GM03348 (cell line): ENCODE measurements at regions not wholly inside any gene's neighbourhood (a gene's known extent, or its start where the extent isn't known, plus 50 kb on each side); places are given as distances from the start of the nearest gene placed in this dataset.
"Not testable (repeated sequence)": the region's sequence is repeated elsewhere in the genome, so short reads cannot be mapped to it uniquely, and the experiment has no call there.

Experiments used
- DNase-seq: peaks from one replicate; pipeline ENCODE4 v3.0.0; 2012; ENCODE audit warnings: low spot score

- DNase-seq, result no peak
These were observed 933.2 kb upstream of the CHORDC1 start for GRCh38 chr11:91156041-91156440.

GRCh38 chr11:91147885-91148284 is 925.0 kb upstream of the CHORDC1 start:
- DNase-seq, result no peak

GRCh38 chr11:91141655-91142054 is 918.8 kb upstream of the CHORDC1 start:
- no peak for DNase-seq

- no peak for DNase-seq
These were observed 913.8 kb upstream of the CHORDC1 start for GRCh38 chr11:91136631-91137030.

GRCh38 chr11:91133361-91133760 is 910.5 kb upstream of the CHORDC1 start:
- no peak for DNase-seq

GRCh38 chr11:91129596-91129995 is 906.7 kb upstream of the CHORDC1 start:
- no peak for DNase-seq

- DNase-seq, result no peak
These were observed 901.5 kb upstream of the CHORDC1 start for GRCh38 chr11:91124363-91124762.

GRCh38 chr11:91115116-91115515 is 892.3 kb upstream of the CHORDC1 start:
- DNase-seq, result no peak

- DNase-seq, result peak; percentile 7
These were observed 881.4 kb upstream of the CHORDC1 start for GRCh38 chr11:91104237-91104636.

GRCh38 chr11:91100427-91100826 is 877.6 kb upstream of the CHORDC1 start:
- no peak for DNase-seq

- no peak for DNase-seq
These were observed 874.2 kb upstream of the CHORDC1 start for GRCh38 chr11:91097083-91097482.

GRCh38 chr11:91093141-91093540 is 870.3 kb upstream of the CHORDC1 start:
- DNase-seq, result no peak

GRCh38 chr11:91091563-91091962 is 868.7 kb upstream of the CHORDC1 start:
- DNase-seq, result no peak

GRCh38 chr11:91086028-91086427 is 863.2 kb upstream of the CHORDC1 start:
- no peak for DNase-seq

- DNase-seq, result no peak
These were observed 859.4 kb upstream of the CHORDC1 start for GRCh38 chr11:91082255-91082654.

- DNase-seq, result peak; percentile 2
These were observed 858.7 kb upstream of the CHORDC1 start for GRCh38 chr11:91081440-91082043.

GRCh38 chr11:91078221-91078620 is 855.4 kb upstream of the CHORDC1 start:
- no peak for DNase-seq

GRCh38 chr11:91075032-91075695 is 852.3 kb upstream of the CHORDC1 start:
- DNase-seq, result no peak

GRCh38 chr11:91067666-91068065 is 844.8 kb upstream of the CHORDC1 start:
- no peak for DNase-seq

GRCh38 chr11:91066456-91067047 is 843.7 kb upstream of the CHORDC1 start:
- DNase-seq, result no peak

GRCh38 chr11:91063399-91063798 is 840.5 kb upstream of the CHORDC1 start:
- DNase-seq, result not testable (repeated sequence)

GRCh38 chr11:91047882-91048281 is 825.0 kb upstream of the CHORDC1 start:
- DNase-seq, result no peak

GRCh38 chr11:91046261-91046660 is 823.4 kb upstream of the CHORDC1 start:
- DNase-seq, result no peak

GRCh38 chr11:91041626-91042025 is 818.8 kb upstream of the CHORDC1 start:
- no peak for DNase-seq
